ENCODE measurements at regions not wholly inside any gene's neighbourhood (a gene's known extent, or its start where the extent isn't known, plus 50 kb on each side); places are given as distances from the start of the nearest gene placed in this dataset.

GRCh38 chr1:191886977-191887376 is 271.3 kb upstream of the RGS18 start:
- DNase-seq (ENCODE audit: low read depth), result no peak
- no peak for FAIRE-seq
- Mint-ChIP-seq H3K9me3 (ENCODE audit: unreplicated experiment) (no peaks in the 10 kb centered on the region), H3K27ac (ENCODE audit: unreplicated experiment) (no peak overlapping the region), H3K4me1 (ENCODE audit: low read depth, unreplicated experiment) (no peaks in the 10 kb centered on the region), H3K36me3 (ENCODE audit: low read depth, unreplicated experiment) (no peaks in the 10 kb centered on the region), H3K4me3 (ENCODE audit: unreplicated experiment) (no peak overlapping the region), H3K27me3 (ENCODE audit: low read depth, unreplicated experiment) (no peaks in the 10 kb centered on the region)
- Histone ChIP-seq H3K4me3 (ENCODE audit: insufficient read depth, low read depth, low read length) (no peak overlapping the region), H3K79me2 (ENCODE audit: insufficient read depth, low read length) (no peaks in the 10 kb centered on the region), H3K4me2 (ENCODE audit: low read length) (no peak overlapping the region), H3K27me3 (ENCODE audit: insufficient read depth, low read length) (no peaks in the 10 kb centered on the region), H4K20me1 (ENCODE audit: insufficient read depth, low read length) (no peaks in the 10 kb centered on the region), H3K36me3 (ENCODE audit: insufficient read depth, low read length) (no peaks in the 10 kb centered on the region), H3K27ac (ENCODE audit: low read depth, low read length) (no peak overlapping the region), H3K9me3 (ENCODE audit: insufficient read depth, low read depth, low read length) (no peaks in the 10 kb centered on the region), H3K4me1 (ENCODE audit: insufficient read depth, low read length) (no peaks in the 10 kb centered on the region), H3K9ac (ENCODE audit: low read length) (no peak overlapping the region), H2AFZ (ENCODE audit: low read depth, low read length) (no peak overlapping the region)
- TF ChIP-seq EZH2 (IDR thresholded peaks at IDR 0.05; ENCODE audit: insufficient read depth, low read length) (no peak), CTCF (IDR thresholded peaks at IDR 0.05; ENCODE audit: insufficient read depth, low read depth, low read length) (no peak)

- Mint-ChIP-seq H3K27ac (ENCODE audit: unreplicated experiment) (no peak overlapping the region), H3K36me3 (ENCODE audit: low read depth, unreplicated experiment) (no peaks in the 10 kb centered on the region)
- FAIRE-seq, result no peak
Measured at GRCh38 chr1:191888996-191889622, 269.2 kb upstream of the RGS18 start.

More at GRCh38 chr1:191888996-191889622, 269.2 kb upstream of the RGS18 start:
- Histone ChIP-seq H3K9me3 (ENCODE audit: insufficient read depth, low read depth, low read length) (no peaks in the 10 kb centered on the region), H2AFZ (ENCODE audit: low read depth, low read length) (no peak overlapping the region), H3K27ac (ENCODE audit: low read depth, low read length) (no peak overlapping the region), H3K9ac (ENCODE audit: low read length) (no peak overlapping the region), H3K36me3 (ENCODE audit: insufficient read depth, low read length) (no peaks in the 10 kb centered on the region), H3K4me3 (ENCODE audit: insufficient read depth, low read depth, low read length) (no peak overlapping the region), H3K4me1 (ENCODE audit: insufficient read depth, low read length) (no peaks in the 10 kb centered on the region), H4K20me1 (ENCODE audit: insufficient read depth, low read length) (no peaks in the 10 kb centered on the region), H3K4me2 (ENCODE audit: low read length) (no peak overlapping the region), H3K79me2 (ENCODE audit: insufficient read depth, low read length) (no peaks in the 10 kb centered on the region), H3K27me3 (ENCODE audit: insufficient read depth, low read length) (no peaks in the 10 kb centered on the region)
- Mint-ChIP-seq H3K27me3 (ENCODE audit: low read depth, unreplicated experiment) (no peaks in the 10 kb centered on the region), H3K9me3 (ENCODE audit: unreplicated experiment) (no peaks in the 10 kb centered on the region), H3K4me3 (ENCODE audit: unreplicated experiment) (no peak overlapping the region), H3K4me1 (ENCODE audit: low read depth, unreplicated experiment) (no peaks in the 10 kb centered on the region)
- no peak for DNase-seq (ENCODE audit: low read depth)
- no peak for TF ChIP-seq EZH2 (IDR thresholded peaks at IDR 0.05; ENCODE audit: insufficient read depth, low read length)
- TF ChIP-seq CTCF (IDR thresholded peaks at IDR 0.05; ENCODE audit: insufficient read depth, low read depth, low read length), result no peak
